EL (cell line): ENCODE measurements at regions not wholly inside any gene's neighbourhood (a gene's known extent, or its start where the extent isn't known, plus 50 kb on each side); places are given as distances from the start of the nearest gene placed in this dataset.
A peak's percentile ranks its signal among the peaks of the same experiment; 100 is the strongest.

ENCODE experiments used
- DNase-seq: peaks from one replicate; pipeline ENCODE4 v3.0.0-alpha.2; 2016

GRCh38 chr5:139733698-139734538, 61.7 kb upstream of the PSD2 start:
- no peak for DNase-seq

- no peak for DNase-seq
Observed at GRCh38 chr5:139734539-139734916, 61.1 kb upstream of the PSD2 start.

GRCh38 chr5:139738193-139739149, 57.1 kb upstream of the PSD2 start:
- DNase-seq: no peak

- no peak for DNase-seq
Observed at GRCh38 chr5:139739150-139739974, 56.2 kb upstream of the PSD2 start.

GRCh38 chr5:139740138-139740991, 55.2 kb upstream of the PSD2 start:
- no peak for DNase-seq

GRCh38 chr5:139740992-139741672, 54.5 kb upstream of the PSD2 start:
- DNase-seq: no peak

GRCh38 chr5:139741823-139742172, 53.8 kb upstream of the PSD2 start:
- DNase-seq: no peak

GRCh38 chr5:139742173-139742903, 53.3 kb upstream of the PSD2 start:
- DNase-seq: no peak

GRCh38 chr5:139743001-139743771, 52.4 kb upstream of the PSD2 start:
- no peak for DNase-seq

GRCh38 chr5:139743804-139744203, 51.8 kb upstream of the PSD2 start:
- no peak for DNase-seq

- DNase-seq: no peak
Observed at GRCh38 chr5:139744471-139745131, 51.0 kb upstream of the PSD2 start.

- DNase-seq: peak; percentile 94
Observed at GRCh38 chr5:139745132-139745799, 50.3 kb upstream of the PSD2 start.

GRCh38 chr5:139745800-139746690, 49.6 kb upstream of the PSD2 start:
- DNase-seq: peak; percentile 86
